ENCODE measurements at regions not wholly inside any gene's neighbourhood (a gene's known extent, or its start where the extent isn't known, plus 50 kb on each side); places are given as distances from the start of the nearest gene placed in this dataset.

DNA sequence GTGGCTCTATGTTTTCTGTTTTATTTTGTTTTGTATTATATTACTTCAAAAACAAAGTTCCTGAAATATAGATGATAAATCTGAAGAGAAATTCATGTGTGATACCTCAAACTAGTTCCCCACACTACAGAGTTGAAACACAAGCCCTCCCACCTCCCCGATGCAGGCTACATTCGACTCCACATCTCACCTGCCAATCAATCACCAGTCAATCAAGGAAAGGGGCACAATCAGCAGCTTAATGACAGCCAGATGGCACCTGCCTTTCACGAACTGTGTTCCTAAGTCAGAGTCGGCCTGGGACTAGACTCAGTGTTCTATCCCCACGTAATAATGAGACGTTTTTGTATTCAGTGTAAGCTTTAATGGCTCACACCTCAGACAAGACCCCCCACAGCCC is 313.4 kb downstream of the SPATA17 start:
- TF ChIP-seq, protein P1, sequence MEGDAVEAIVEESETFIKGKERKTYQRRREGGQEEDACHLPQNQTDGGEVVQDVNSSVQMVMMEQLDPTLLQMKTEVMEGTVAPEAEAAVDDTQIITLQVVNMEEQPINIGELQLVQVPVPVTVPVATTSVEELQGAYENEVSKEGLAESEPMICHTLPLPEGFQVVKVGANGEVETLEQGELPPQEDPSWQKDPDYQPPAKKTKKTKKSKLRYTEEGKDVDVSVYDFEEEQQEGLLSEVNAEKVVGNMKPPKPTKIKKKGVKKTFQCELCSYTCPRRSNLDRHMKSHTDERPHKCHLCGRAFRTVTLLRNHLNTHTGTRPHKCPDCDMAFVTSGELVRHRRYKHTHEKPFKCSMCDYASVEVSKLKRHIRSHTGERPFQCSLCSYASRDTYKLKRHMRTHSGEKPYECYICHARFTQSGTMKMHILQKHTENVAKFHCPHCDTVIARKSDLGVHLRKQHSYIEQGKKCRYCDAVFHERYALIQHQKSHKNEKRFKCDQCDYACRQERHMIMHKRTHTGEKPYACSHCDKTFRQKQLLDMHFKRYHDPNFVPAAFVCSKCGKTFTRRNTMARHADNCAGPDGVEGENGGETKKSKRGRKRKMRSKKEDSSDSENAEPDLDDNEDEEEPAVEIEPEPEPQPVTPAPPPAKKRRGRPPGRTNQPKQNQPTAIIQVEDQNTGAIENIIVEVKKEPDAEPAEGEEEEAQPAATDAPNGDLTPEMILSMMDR (IDR thresholded peaks at IDR 0.05), result no peak
- no peak for TF ChIP-seq POLR2A (IDR thresholded peaks at IDR 0.05)
- no peak for TF ChIP-seq POLR2AphosphoS5 (IDR thresholded peaks at IDR 0.05)

All from upper lobe of left lung (tissue), 4 donors.